GM12892 (cell line): ENCODE measurements at regions not wholly inside any gene's neighbourhood (a gene's known extent, or its start where the extent isn't known, plus 50 kb on each side); places are given as distances from the start of the nearest gene placed in this dataset.

Source experiments
- POLR2A ChIP-seq: IDR thresholded peaks from 2 replicates; pipeline ENCODE4 v1.6.1; 2011; ENCODE audit warnings: low read depth, low read length, control low read depth
- POLR2AphosphoS5 ChIP-seq: IDR thresholded peaks from 2 replicates; pipeline ENCODE4 v1.6.1; 2011; ENCODE audit warnings: low read depth, low read length, control low read depth

GRCh38 chr10:55033061-55033460 is 232.0 kb upstream of the PCDH15 start:
- TF ChIP-seq POLR2A (no peak), POLR2AphosphoS5 (no peak)
